GM12878 (cell line): ENCODE measurements at regions not wholly inside any gene's neighbourhood (a gene's known extent, or its start where the extent isn't known, plus 50 kb on each side); places are given as distances from the start of the nearest gene placed in this dataset.

Source experiments
- ATAC-seq: fragments of 200-7000 bp; cut with Tn5 transposase; 3 replicates; pipeline ENCODE4 v1.9.1; 2020; ENCODE audit warnings: mild to moderate bottlenecking, moderate library complexity
- BruUV-seq: library from RNA; stranded (reverse); fragments of 400-500 nt; replicated peaks from 2 replicates; lab custom pipeline; 2021; lab: Mats Ljungman, UMichigan
- CTCF ChIA-PET: fragments of 300-600 bp; sonication (Branson Sonifier 250); formaldehyde crosslinking; extraction: SDS; loops from one replicate; lab custom pipeline; 2021; ENCODE audit warnings: inconsistent platforms; lab: Yijun Ruan, JAX
- POLR2A ChIA-PET: fragments of 350-600 bp; formaldehyde crosslinking; extraction: SDS; loops from one replicate; lab custom pipeline; 2021; ENCODE audit warnings: inconsistent platforms; lab: Charles Lee
- RAD21 ChIA-PET: fragments of 300-600 bp; sonication (Branson Sonifier 250); formaldehyde crosslinking; loops from one replicate; lab custom pipeline; 2023; ENCODE audit warnings: antibody characterized with exemption; ENCODE audit not compliant: unreplicated experiment; lab: Charles Lee
- SMC1A ChIA-PET: fragments of 300-600 bp; sonication (Branson Sonifier 250); formaldehyde crosslinking; loops from one replicate; lab custom pipeline; 2023; ENCODE audit not compliant: unreplicated experiment, uncharacterized antibody; lab: Charles Lee
- DNase-seq: peaks from one replicate; pipeline ENCODE4 v3.0.0-alpha.2; 2011; ENCODE audit warnings: low read depth, low spot score
- FAIRE-seq: peaks from 3 replicates; lab custom pipeline; 2011; peaks lifted over from hg19 to GRCh38; lab: Jason Lieb, UNC
- H2AFZ ChIP-seq: 2 replicates; pipeline ENCODE4 v1.6.0; 2011; ENCODE audit warnings: low read depth, low read length, control low read depth; ENCODE audit not compliant: control insufficient read depth
- H3K27ac ChIP-seq: 2 replicates; pipeline ENCODE4 v1.5.1; 2011; ENCODE audit warnings: control low read depth; ENCODE audit not compliant: control insufficient read depth, insufficient read depth
- H3K27me3 ChIP-seq, 2 experiments: replicated peaks in 1 of 2; 2 replicates each; pipeline versions ENCODE4 v1.6.0 to v1.6.1; 2011; ENCODE audit warnings: low read length in 1 of 2; ENCODE audit not compliant: control insufficient read depth in 2 of 2, insufficient read depth in 2 of 2
- H3K36me3 ChIP-seq, 2 experiments: 2 replicates each; pipeline ENCODE4 v1.5.1; 2011; ENCODE audit warnings: low read length in 1 of 2; ENCODE audit not compliant: control insufficient read depth in 2 of 2, insufficient read depth in 2 of 2
- H3K4me1 ChIP-seq: 2 replicates; pipeline ENCODE4 v1.6.1; 2011; ENCODE audit warnings: mild to moderate bottlenecking, low read length, moderate library complexity, mixed read lengths; ENCODE audit not compliant: control insufficient read depth, insufficient read depth
- H3K4me2 ChIP-seq: 2 replicates; pipeline ENCODE4 v1.6.0; 2011; ENCODE audit warnings: control low read depth; ENCODE audit not compliant: control insufficient read depth, insufficient read depth
- H3K4me3 ChIP-seq: fragments of 200-600 bp; sonication (generic); 2 replicates; pipeline ENCODE4 v1.5.1; 2016
- H3K79me2 ChIP-seq: 2 replicates; pipeline ENCODE4 v1.6.0; 2011; ENCODE audit warnings: low read length; ENCODE audit not compliant: control insufficient read depth, insufficient read depth
- H3K9ac ChIP-seq: 2 replicates; pipeline ENCODE4 v1.8.0; 2011; ENCODE audit warnings: low read length, control low read depth, mixed read lengths; ENCODE audit not compliant: control insufficient read depth, insufficient read depth
- H3K9me3 ChIP-seq: replicated peaks from 3 replicates; pipeline ENCODE4 v1.5.1; 2011; ENCODE audit warnings: mild to moderate bottlenecking, low read length; ENCODE audit not compliant: control insufficient read depth, insufficient read depth
- H4K20me1 ChIP-seq: 2 replicates; pipeline ENCODE4 v1.6.0; 2011; ENCODE audit not compliant: control insufficient read depth, insufficient read depth
- EP300 ChIP-seq, 2 experiments: fragments of 150-350 bp in 1 of 2; IDR thresholded peaks; 2 replicates each; pipeline ENCODE4 v1.6.1; 2011 to 2012; ENCODE audit warnings: low read depth in 2 of 2, low read length in 2 of 2, borderline replicate concordance in 1 of 2, improper control_type of control experiment in 1 of 2, inconsistent platforms in 1 of 2; ENCODE audit not compliant: control insufficient read depth in 1 of 2
- HDGF ChIP-seq: fragments of 450-650 bp; IDR thresholded peaks from 2 replicates; pipeline ENCODE4 v1.6.1; 2016; ENCODE audit warnings: antibody characterized with exemption
- KDM1A ChIP-seq: fragments of 200-600 bp; sonication (generic); IDR thresholded peaks from 2 replicates; pipeline ENCODE4 v1.6.1; 2016; ENCODE audit warnings: borderline replicate concordance
- NR2C1 ChIP-seq: fragments of 450-650 bp; IDR thresholded peaks from 2 replicates; pipeline ENCODE4 v1.6.1; 2017; ENCODE audit warnings: antibody characterized with exemption, mild to moderate bottlenecking, moderate library complexity
- SREBF1 ChIP-seq: IDR thresholded peaks from 2 replicates; pipeline ENCODE4 v1.6.1; 2012; ENCODE audit warnings: mild to moderate bottlenecking, low read length
- WGBS: methylation state at CpG from one replicate; pipeline ENCODE4 v1.1.6; 2016; ENCODE audit warnings: low lambda C conversion rate; ENCODE audit not compliant: insufficient replicate concordance, insufficient coverage; ENCODE audit errors: missing lambda C conversion rate; 5-methylcytosine and 5-hydroxymethylcytosine counted together
- in situ Hi-C: fragments of 300-500 bp; cut with MboI; formaldehyde crosslinking; loops from 9 replicates; pipeline ENCODE4 v1.14.3; 2018; ENCODE audit warnings: mixed read lengths
- intact Hi-C: fragments of 100-400 bp; cut with micrococcal nuclease; formaldehyde crosslinking; loops from one replicate; pipeline ENCODE4 v1.14.2; 2022; ENCODE audit not compliant: unreplicated experiment
- TF ChIP-seq, protein P1 (sequence below): fragments of 150-350 bp; IDR thresholded peaks from 2 replicates; pipeline ENCODE4 v1.6.1; 2016; ENCODE audit warnings: low read depth, low read length
- TF ChIP-seq, protein P2 (sequence below): fragments of 450-650 bp; IDR thresholded peaks from 2 replicates; pipeline ENCODE4 v1.6.1; 2016; ENCODE audit warnings: mild to moderate bottlenecking, moderate library complexity, borderline replicate concordance
- TF ChIP-seq, protein P3 (sequence below): IDR thresholded peaks from 2 replicates; pipeline ENCODE4 v1.6.1; 2012; ENCODE audit warnings: low read length, inconsistent platforms

DNA sequence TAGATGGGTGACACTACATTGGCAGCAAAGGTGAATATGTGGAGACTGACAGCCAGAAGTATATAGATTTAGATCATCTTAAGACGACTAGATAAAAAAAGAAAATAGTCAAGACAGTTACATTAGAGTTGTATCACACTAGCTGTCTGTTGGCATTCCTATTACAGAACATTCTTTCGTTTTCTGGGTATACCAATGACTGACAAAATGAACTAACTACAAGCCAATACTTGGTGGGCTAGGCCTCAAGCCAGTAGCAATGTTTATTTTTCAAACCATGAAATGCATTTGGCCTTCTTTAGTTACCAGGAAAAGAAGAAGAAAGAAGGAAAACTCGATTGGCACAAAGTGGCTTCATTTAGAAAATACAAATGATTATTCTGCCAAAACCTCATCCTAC, 944.9 kb upstream of the ZEB2 start (continued):
- TF ChIP-seq, protein P1, sequence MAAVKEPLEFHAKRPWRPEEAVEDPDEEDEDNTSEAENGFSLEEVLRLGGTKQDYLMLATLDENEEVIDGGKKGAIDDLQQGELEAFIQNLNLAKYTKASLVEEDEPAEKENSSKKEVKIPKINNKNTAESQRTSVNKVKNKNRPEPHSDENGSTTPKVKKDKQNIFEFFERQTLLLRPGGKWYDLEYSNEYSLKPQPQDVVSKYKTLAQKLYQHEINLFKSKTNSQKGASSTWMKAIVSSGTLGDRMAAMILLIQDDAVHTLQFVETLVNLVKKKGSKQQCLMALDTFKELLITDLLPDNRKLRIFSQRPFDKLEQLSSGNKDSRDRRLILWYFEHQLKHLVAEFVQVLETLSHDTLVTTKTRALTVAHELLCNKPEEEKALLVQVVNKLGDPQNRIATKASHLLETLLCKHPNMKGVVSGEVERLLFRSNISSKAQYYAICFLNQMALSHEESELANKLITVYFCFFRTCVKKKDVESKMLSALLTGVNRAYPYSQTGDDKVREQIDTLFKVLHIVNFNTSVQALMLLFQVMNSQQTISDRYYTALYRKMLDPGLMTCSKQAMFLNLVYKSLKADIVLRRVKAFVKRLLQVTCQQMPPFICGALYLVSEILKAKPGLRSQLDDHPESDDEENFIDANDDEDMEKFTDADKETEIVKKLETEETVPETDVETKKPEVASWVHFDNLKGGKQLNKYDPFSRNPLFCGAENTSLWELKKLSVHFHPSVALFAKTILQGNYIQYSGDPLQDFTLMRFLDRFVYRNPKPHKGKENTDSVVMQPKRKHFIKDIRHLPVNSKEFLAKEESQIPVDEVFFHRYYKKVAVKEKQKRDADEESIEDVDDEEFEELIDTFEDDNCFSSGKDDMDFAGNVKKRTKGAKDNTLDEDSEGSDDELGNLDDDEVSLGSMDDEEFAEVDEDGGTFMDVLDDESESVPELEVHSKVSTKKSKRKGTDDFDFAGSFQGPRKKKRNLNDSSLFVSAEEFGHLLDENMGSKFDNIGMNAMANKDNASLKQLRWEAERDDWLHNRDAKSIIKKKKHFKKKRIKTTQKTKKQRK: no peak
- TF ChIP-seq KDM1A (no peak), SREBF1 (no peak), NR2C1 (no peak), HDGF (no peak)
- TF ChIP-seq, protein P2, sequence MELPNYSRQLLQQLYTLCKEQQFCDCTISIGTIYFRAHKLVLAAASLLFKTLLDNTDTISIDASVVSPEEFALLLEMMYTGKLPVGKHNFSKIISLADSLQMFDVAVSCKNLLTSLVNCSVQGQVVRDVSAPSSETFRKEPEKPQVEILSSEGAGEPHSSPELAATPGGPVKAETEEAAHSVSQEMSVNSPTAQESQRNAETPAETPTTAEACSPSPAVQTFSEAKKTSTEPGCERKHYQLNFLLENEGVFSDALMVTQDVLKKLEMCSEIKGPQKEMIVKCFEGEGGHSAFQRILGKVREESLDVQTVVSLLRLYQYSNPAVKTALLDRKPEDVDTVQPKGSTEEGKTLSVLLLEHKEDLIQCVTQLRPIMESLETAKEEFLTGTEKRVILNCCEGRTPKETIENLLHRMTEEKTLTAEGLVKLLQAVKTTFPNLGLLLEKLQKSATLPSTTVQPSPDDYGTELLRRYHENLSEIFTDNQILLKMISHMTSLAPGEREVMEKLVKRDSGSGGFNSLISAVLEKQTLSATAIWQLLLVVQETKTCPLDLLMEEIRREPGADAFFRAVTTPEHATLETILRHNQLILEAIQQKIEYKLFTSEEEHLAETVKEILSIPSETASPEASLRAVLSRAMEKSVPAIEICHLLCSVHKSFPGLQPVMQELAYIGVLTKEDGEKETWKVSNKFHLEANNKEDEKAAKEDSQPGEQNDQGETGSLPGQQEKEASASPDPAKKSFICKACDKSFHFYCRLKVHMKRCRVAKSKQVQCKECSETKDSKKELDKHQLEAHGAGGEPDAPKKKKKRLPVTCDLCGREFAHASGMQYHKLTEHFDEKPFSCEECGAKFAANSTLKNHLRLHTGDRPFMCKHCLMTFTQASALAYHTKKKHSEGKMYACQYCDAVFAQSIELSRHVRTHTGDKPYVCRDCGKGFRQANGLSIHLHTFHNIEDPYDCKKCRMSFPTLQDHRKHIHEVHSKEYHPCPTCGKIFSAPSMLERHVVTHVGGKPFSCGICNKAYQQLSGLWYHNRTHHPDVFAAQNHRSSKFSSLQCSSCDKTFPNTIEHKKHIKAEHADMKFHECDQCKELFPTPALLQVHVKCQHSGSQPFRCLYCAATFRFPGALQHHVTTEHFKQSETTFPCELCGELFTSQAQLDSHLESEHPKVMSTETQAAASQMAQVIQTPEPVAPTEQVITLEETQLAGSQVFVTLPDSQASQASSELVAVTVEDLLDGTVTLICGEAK: no peak

DNA sequence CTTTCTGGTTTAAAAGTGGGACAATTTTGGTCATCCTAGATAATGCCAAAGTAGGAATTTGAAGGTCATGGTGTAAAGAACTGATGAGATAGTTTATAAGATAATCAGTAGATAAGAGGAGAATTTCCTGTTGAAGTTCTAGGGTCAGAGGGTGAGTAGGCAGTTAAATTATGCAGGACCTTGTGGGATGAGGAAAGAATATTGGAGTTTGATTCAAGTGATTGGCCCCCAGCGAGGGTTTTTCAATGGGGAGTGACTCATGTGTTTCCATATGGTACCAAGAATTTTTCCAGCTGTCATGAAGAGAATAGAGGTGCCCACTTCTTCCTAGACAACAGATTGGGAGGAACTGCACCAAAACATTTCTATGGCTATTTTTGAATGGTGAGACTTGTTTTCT, 940.2 kb upstream of the ZEB2 start:
- H3K9ac ChIP-seq: no peak overlapping the region
- no peak for FAIRE-seq
- H3K9me3 ChIP-seq: no peaks in the 10 kb centered on the region
- H3K79me2 ChIP-seq: no peaks in the 10 kb centered on the region
- intact Hi-C loops (no loop called here), in situ Hi-C loops (no loop called here)
- no peak overlapping the region for H2AFZ ChIP-seq
- no peaks in the 10 kb centered on the region for H3K27me3 ChIP-seq
- DNase-seq: no peak
- ChIA-PET RAD21 (no interaction called here), SMC1A (no interaction called here), CTCF (no interaction called here), POLR2A (no interaction called here)
- no peaks in the 10 kb centered on the region for H3K4me1 ChIP-seq
- no peak overlapping the region for H3K27ac ChIP-seq
- no peak for ATAC-seq
- H4K20me1 ChIP-seq: no peaks in the 10 kb centered on the region
- TF ChIP-seq, protein P3, sequence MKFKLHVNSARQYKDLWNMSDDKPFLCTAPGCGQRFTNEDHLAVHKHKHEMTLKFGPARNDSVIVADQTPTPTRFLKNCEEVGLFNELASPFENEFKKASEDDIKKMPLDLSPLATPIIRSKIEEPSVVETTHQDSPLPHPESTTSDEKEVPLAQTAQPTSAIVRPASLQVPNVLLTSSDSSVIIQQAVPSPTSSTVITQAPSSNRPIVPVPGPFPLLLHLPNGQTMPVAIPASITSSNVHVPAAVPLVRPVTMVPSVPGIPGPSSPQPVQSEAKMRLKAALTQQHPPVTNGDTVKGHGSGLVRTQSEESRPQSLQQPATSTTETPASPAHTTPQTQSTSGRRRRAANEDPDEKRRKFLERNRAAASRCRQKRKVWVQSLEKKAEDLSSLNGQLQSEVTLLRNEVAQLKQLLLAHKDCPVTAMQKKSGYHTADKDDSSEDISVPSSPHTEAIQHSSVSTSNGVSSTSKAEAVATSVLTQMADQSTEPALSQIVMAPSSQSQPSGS: no peak
- no peak for TF ChIP-seq EP300 (IDR thresholded peaks at IDR 0.05; ENCODE audit: borderline replicate concordance in 1 of 2, control insufficient read depth in 1 of 2, low read depth in 2 of 2, low read length in 2 of 2)
- BruUV-seq: no TSS peak
- WGBS: 0% methylated on average over 1 of the region's 1 CpG
- H3K4me3 ChIP-seq: no peak overlapping the region
- H3K4me2 ChIP-seq: no peak overlapping the region
- H3K36me3 ChIP-seq: no peaks in the 10 kb centered on the region
